SU-DHL-6 (cell line): ENCODE measurements at regions not wholly inside any gene's neighbourhood (a gene's known extent, or its start where the extent isn't known, plus 50 kb on each side); places are given as distances from the start of the nearest gene placed in this dataset.
"Not testable (repeated sequence)": the region's sequence is repeated elsewhere in the genome, so short reads cannot be mapped to it uniquely, and the experiment has no call there.

Source experiments
- CTCF ChIP-seq: fragments of 200-600 bp; sonication (generic); IDR thresholded peaks from one replicate; pipeline ENCODE4 v1.5.1; 2017; ENCODE audit warnings: antibody characterized with exemption, mild to moderate bottlenecking, low read length, moderate library complexity; ENCODE audit not compliant: insufficient read depth, poor library complexity, severe bottlenecking
- EZH2phosphoT487 ChIP-seq: fragments of 200-600 bp; sonication (generic), shearing (Covaris generic); conservative IDR thresholded peaks from 2 replicates; pipeline ENCODE4 v1.6.1; 2018; ENCODE audit warnings: mild to moderate bottlenecking, antibody characterized with exemption, low read length, moderate library complexity, mixed read lengths

DNA sequence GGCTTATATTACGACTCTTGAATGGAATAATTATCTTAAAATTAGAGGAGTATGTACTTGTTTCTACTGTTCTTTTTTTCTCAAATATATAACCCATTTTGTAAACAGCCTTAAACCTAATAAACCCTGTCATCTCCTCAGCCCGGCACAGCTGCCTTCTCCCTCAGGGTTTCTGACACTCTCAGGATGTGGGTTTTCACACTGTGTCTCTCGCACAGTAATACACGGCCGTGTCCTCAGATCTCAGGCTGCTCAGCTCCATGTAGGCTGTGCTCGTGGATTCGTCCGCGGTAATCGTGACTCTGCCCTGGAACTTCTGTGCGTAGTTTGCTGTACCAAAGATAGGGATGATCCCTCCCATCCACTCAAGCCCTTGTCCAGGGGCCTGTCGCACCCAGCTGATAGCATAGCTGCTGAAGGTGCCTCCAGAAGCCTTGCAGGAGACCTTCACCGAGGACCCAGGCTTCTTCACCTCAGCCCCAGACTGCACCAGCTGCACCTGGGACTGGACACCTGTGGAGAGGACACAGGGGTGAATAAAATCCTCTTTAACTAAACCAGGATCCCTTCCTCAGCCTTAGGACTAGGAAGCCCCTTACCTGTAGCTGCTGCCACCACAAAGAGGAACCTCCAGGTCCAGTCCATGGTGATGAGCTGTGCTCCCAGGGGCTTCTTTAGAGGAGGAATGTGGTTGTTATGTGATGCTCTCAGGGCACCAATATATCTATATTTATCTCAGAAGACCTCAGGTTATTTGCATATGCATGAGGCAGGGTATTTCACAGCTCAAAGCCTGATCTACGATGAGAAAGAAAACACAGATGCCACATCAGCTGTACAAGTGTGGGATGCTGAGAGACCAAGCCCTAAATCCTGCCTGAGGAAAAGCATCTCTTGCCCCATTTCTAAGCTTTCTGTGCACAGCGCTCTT, 1235.8 kb downstream of the TMEM121 start:
- TF ChIP-seq CTCF, EZH2phosphoT487: not testable (repeated sequence)
